Kidney (tissue), 13 donors: ENCODE measurements at regions not wholly inside any gene's neighbourhood (a gene's known extent, or its start where the extent isn't known, plus 50 kb on each side); places are given as distances from the start of the nearest gene placed in this dataset.

Experiments used
- DNase-seq, 5 donors: peaks; one replicate each; pipeline ENCODE4 v3.0.0-alpha.2; 2013 to 2020
- FAIRE-seq: peaks from 2 replicates; lab custom pipeline; 2012; peaks lifted over from hg19 to GRCh38; lab: Jason Lieb, UNC
- H3K27ac ChIP-seq, 2 donors: one replicate each; pipeline ENCODE4 v1.7.0; 2013; ENCODE audit warnings: low read depth in 2 of 2, low read length in 2 of 2, inconsistent platforms in 1 of 2
- H3K27me3 ChIP-seq: one replicate; pipeline ENCODE4 v1.7.1; 2013; ENCODE audit warnings: low read length, inconsistent platforms; ENCODE audit not compliant: control insufficient read depth, insufficient read depth
- H3K36me3 ChIP-seq, 3 donors: one replicate each; pipeline versions ENCODE4 v1.7.0 to v1.7.1; 2013; ENCODE audit warnings: low read length in 3 of 3, control low read depth in 1 of 3, inconsistent platforms in 1 of 3; ENCODE audit not compliant: insufficient read depth in 3 of 3, control insufficient read depth in 2 of 3
- H3K4me1 ChIP-seq, 3 donors: one replicate each; pipeline versions ENCODE4 v1.7.0 to v1.7.1; 2013; ENCODE audit warnings: low read length in 3 of 3, inconsistent platforms in 1 of 3, low read depth in 1 of 3; ENCODE audit not compliant: control insufficient read depth in 2 of 3, insufficient read depth in 2 of 3
- H3K4me3 ChIP-seq, 3 donors: one replicate each; pipeline versions ENCODE4 v1.7.0 to v1.8.1; 2013; ENCODE audit warnings: low read length in 3 of 3, control low read depth in 1 of 3, inconsistent platforms in 1 of 3
- H3K9ac ChIP-seq, 3 donors: one replicate each; pipeline versions ENCODE4 v1.7.0 to v1.7.1; 2013; ENCODE audit warnings: low read length in 3 of 3, control low read depth in 1 of 3, inconsistent platforms in 1 of 3
- H3K9me3 ChIP-seq, 3 donors: one replicate each; pipeline versions ENCODE4 v1.7.0 to v1.7.1; 2013; ENCODE audit warnings: low read length in 3 of 3, control low read depth in 1 of 3, inconsistent platforms in 1 of 3; ENCODE audit not compliant: control insufficient read depth in 2 of 3, insufficient read depth in 1 of 3
- CTCF ChIP-seq: IDR thresholded peaks from 3 replicates; pipeline ENCODE4 v1.5.1; 2012; ENCODE audit warnings: mild to moderate bottlenecking, moderate library complexity, borderline replicate concordance; ENCODE audit not compliant: insufficient read depth; ENCODE audit errors: extremely low read depth
- intact Hi-C: fragments of 100-400 bp; cut with DNase I; formaldehyde crosslinking; loops from one replicate; pipeline ENCODE4 v1.11.1; 2022
- donor health status: control.
- donor health status: control.
- donor health status: control.
- donor health status: control.
- donor health status: control.
- donor health status: DM: yes; HTN: yes; CAD: no.
- donor health status: Normal renal cell carcinoma (clear cell type).

- Histone ChIP-seq H3K36me3 (no peaks in the 10 kb centered on the region), H3K9me3 (no peaks in the 10 kb centered on the region), H3K27ac (no peak overlapping the region), H3K4me1 (no peaks in the 10 kb centered on the region), H3K4me3 (no peak overlapping the region), H3K27me3 (no peaks in the 10 kb centered on the region), H3K9ac (no peak overlapping the region)
- FAIRE-seq (no peak), DNase-seq (no peak)
- intact Hi-C loops = no loop called here
- TF ChIP-seq CTCF = no peak
Observed at GRCh38 chr13:79079351-79079839, 326.7 kb downstream of the RBM26 start.

GRCh38 chr13:79075703-79076102 is 330.4 kb downstream of the RBM26 start:
- no peaks in the 10 kb centered on the region for H3K9me3 ChIP-seq
- H3K27ac ChIP-seq = no peak overlapping the region
- H3K4me1 ChIP-seq = no peaks in the 10 kb centered on the region
- peak; percentile 77 for FAIRE-seq
- H3K9ac ChIP-seq = no peak overlapping the region
- H3K27me3 ChIP-seq = no peaks in the 10 kb centered on the region
- no peak for DNase-seq
- H3K36me3 ChIP-seq = no peaks in the 10 kb centered on the region
- H3K4me3 ChIP-seq = no peak overlapping the region
- TF ChIP-seq CTCF = no peak
- intact Hi-C loops = no loop called here

GRCh38 chr13:79070343-79070974 is 335.6 kb downstream of the RBM26 start:
- Histone ChIP-seq H3K27me3 (no peaks in the 10 kb centered on the region), H3K9ac (no peak overlapping the region), H3K9me3 (no peaks in the 10 kb centered on the region), H3K27ac (no peak overlapping the region), H3K4me3 (no peak overlapping the region), H3K4me1 (no peaks in the 10 kb centered on the region), H3K36me3 (no peaks in the 10 kb centered on the region)
- intact Hi-C loops = no loop called here
- no peak for TF ChIP-seq CTCF
- DNase-seq (no peak), FAIRE-seq (no peak)

GRCh38 chr13:79062291-79062690 is 343.8 kb downstream of the RBM26 start:
- no peak for FAIRE-seq
- no peaks in the 10 kb centered on the region for H3K36me3 ChIP-seq
- no peak overlapping the region for H3K9ac ChIP-seq
- H3K27ac ChIP-seq = no peak overlapping the region
- no peak for DNase-seq
- no peaks in the 10 kb centered on the region for H3K9me3 ChIP-seq
- intact Hi-C loops = no loop called here
- H3K4me3 ChIP-seq = no peak overlapping the region
- no peak for TF ChIP-seq CTCF
- no peaks in the 10 kb centered on the region for H3K4me1 ChIP-seq
- H3K27me3 ChIP-seq = no peaks in the 10 kb centered on the region
